GM18907 (cell line): ENCODE measurements at regions not wholly inside any gene's neighbourhood (a gene's known extent, or its start where the extent isn't known, plus 50 kb on each side); places are given as distances from the start of the nearest gene placed in this dataset.

Source experiments
- ATAC-seq: cut with Tn5 transposase; IDR thresholded peaks from one replicate; pipeline ENCODE4 v1.9.1; 2021; ENCODE audit warnings: mild to moderate bottlenecking, moderate library complexity; ENCODE audit not compliant: unreplicated experiment

- ATAC-seq, result no peak
Observed at GRCh38 chr11:134821422-134821821, 409.4 kb upstream of the B3GAT1 start.

- ATAC-seq, result no peak
Observed at GRCh38 chr11:134819041-134819440, 407.0 kb upstream of the B3GAT1 start.

GRCh38 chr11:134818516-134818915 is 406.5 kb upstream of the B3GAT1 start:
- ATAC-seq, result no peak

- no peak for ATAC-seq
Observed at GRCh38 chr11:134815404-134815803, 403.4 kb upstream of the B3GAT1 start.

- no peak for ATAC-seq
Observed at GRCh38 chr11:134807997-134808396, 396.0 kb upstream of the B3GAT1 start.

- no peak for ATAC-seq
Observed at GRCh38 chr11:134802598-134802997, 390.6 kb upstream of the B3GAT1 start.

GRCh38 chr11:134802116-134802515 is 390.1 kb upstream of the B3GAT1 start:
- no peak for ATAC-seq

GRCh38 chr11:134801570-134801969 is 389.5 kb upstream of the B3GAT1 start:
- ATAC-seq, result no peak

GRCh38 chr11:134800826-134801225 is 388.8 kb upstream of the B3GAT1 start:
- ATAC-seq, result no peak

- ATAC-seq, result no peak
Observed at GRCh38 chr11:134800130-134800529, 388.1 kb upstream of the B3GAT1 start.

GRCh38 chr11:134799386-134799785 is 387.3 kb upstream of the B3GAT1 start:
- no peak for ATAC-seq

- no peak for ATAC-seq
Observed at GRCh38 chr11:134797411-134798089, 385.5 kb upstream of the B3GAT1 start.

- no peak for ATAC-seq
Observed at GRCh38 chr11:134795017-134795416, 383.0 kb upstream of the B3GAT1 start.

GRCh38 chr11:134794192-134794591 is 382.1 kb upstream of the B3GAT1 start:
- no peak for ATAC-seq

GRCh38 chr11:134792677-134793076 is 380.6 kb upstream of the B3GAT1 start:
- ATAC-seq, result no peak

GRCh38 chr11:134792044-134792443 is 380.0 kb upstream of the B3GAT1 start:
- ATAC-seq, result no peak

- no peak for ATAC-seq
Observed at GRCh38 chr11:134791102-134791501, 379.1 kb upstream of the B3GAT1 start.

GRCh38 chr11:134789104-134789503 is 377.1 kb upstream of the B3GAT1 start:
- no peak for ATAC-seq

GRCh38 chr11:134786636-134787035 is 374.6 kb upstream of the B3GAT1 start:
- no peak for ATAC-seq

GRCh38 chr11:134785660-134786284 is 373.7 kb upstream of the B3GAT1 start:
- no peak for ATAC-seq

- no peak for ATAC-seq
Observed at GRCh38 chr11:134785059-134785458, 373.0 kb upstream of the B3GAT1 start.

GRCh38 chr11:134784568-134784967 is 372.5 kb upstream of the B3GAT1 start:
- ATAC-seq, result no peak

GRCh38 chr11:134784046-134784445 is 372.0 kb upstream of the B3GAT1 start:
- ATAC-seq, result no peak
